ENCODE measurements at regions not wholly inside any gene's neighbourhood (a gene's known extent, or its start where the extent isn't known, plus 50 kb on each side); places are given as distances from the start of the nearest gene placed in this dataset.

- intact Hi-C loops (cut with DNase I): no loop called here
- no peak for DNase-seq
These were observed 115.0 kb upstream of the INPP4B start for GRCh38 chr4:142960867-142961644.

- intact Hi-C loops (cut with DNase I): no loop called here
- DNase-seq: no peak
These were observed 115.8 kb upstream of the INPP4B start for GRCh38 chr4:142961866-142962265.

GRCh38 chr4:142974328-142974727 is 128.2 kb upstream of the INPP4B start:
- intact Hi-C loops (cut with DNase I): no loop called here

GRCh38 chr4:142975618-142976017 is 129.5 kb upstream of the INPP4B start:
- intact Hi-C loops (cut with DNase I): no loop called here
- DNase-seq: no peak

More at GRCh38 chr4:142974328-142974727, 128.2 kb upstream of the INPP4B start:
- DNase-seq: no peak

- intact Hi-C loops (cut with DNase I): no loop called here
- DNase-seq: no peak
These were observed 130.4 kb upstream of the INPP4B start for GRCh38 chr4:142976482-142976881.

GRCh38 chr4:142977182-142977581 is 131.1 kb upstream of the INPP4B start:
- intact Hi-C loops (cut with DNase I): no loop called here
- DNase-seq: no peak

GRCh38 chr4:142983065-142983464 is 137.0 kb upstream of the INPP4B start:
- intact Hi-C loops (cut with DNase I): no loop called here
- DNase-seq: no peak

- no peak for DNase-seq
- intact Hi-C loops (cut with DNase I): no loop called here
These were observed 137.5 kb upstream of the INPP4B start for GRCh38 chr4:142983589-142983988.

- intact Hi-C loops (cut with DNase I): no loop called here
- DNase-seq: no peak
These were observed 138.9 kb upstream of the INPP4B start for GRCh38 chr4:142984871-142985585.

- intact Hi-C loops (cut with DNase I): no loop called here
- DNase-seq: no peak
These were observed 168.5 kb upstream of the USP38 start for GRCh38 chr4:143016171-143016570.

- DNase-seq: no peak
- intact Hi-C loops (cut with DNase I): no loop called here
These were observed 167.5 kb upstream of the USP38 start for GRCh38 chr4:143017210-143017609.

GRCh38 chr4:143019351-143019750 is 165.4 kb upstream of the USP38 start:
- no peak for DNase-seq
- intact Hi-C loops (cut with DNase I): no loop called here

GRCh38 chr4:143021384-143021783 is 163.3 kb upstream of the USP38 start:
- DNase-seq: no peak

GRCh38 chr4:143023239-143023918 is 161.3 kb upstream of the USP38 start:
- no peak for DNase-seq
- intact Hi-C loops (cut with DNase I): loop anchor here (10.0 kb wide), 1 partner anchor 899 kb away; no protein-coding TSS in a partner anchor

More at GRCh38 chr4:143021384-143021783, 163.3 kb upstream of the USP38 start:
- intact Hi-C loops (cut with DNase I): loop anchor here (10.0 kb wide), 1 partner anchor 897 kb away; no protein-coding TSS in a partner anchor

- no peak for DNase-seq
- intact Hi-C loops (cut with DNase I): loop anchor here (10.0 kb wide), 1 partner anchor 900 kb away; no protein-coding TSS in a partner anchor
These were observed 159.5 kb upstream of the USP38 start for GRCh38 chr4:143025081-143025704.

- peak in 1 of 10 donors; percentile 77 for DNase-seq
- intact Hi-C loops (cut with DNase I): loop anchor here (10.0 kb wide), 1 partner anchor 902 kb away; no protein-coding TSS in a partner anchor
These were observed 158.1 kb upstream of the USP38 start for GRCh38 chr4:143026459-143027170.

GRCh38 chr4:143035661-143036060 is 149.1 kb upstream of the USP38 start:
- intact Hi-C loops (cut with DNase I): no loop called here
- DNase-seq: no peak

- DNase-seq: no peak
- intact Hi-C loops (cut with DNase I): no loop called here
These were observed 148.3 kb upstream of the USP38 start for GRCh38 chr4:143036443-143036842.

GRCh38 chr4:143046454-143046853 is 138.3 kb upstream of the USP38 start:
- DNase-seq: peak in 8 of 10 donors; percentile 29 to 95 (median 66)
- intact Hi-C loops (cut with DNase I): no loop called here

GRCh38 chr4:143046906-143047305 is 137.8 kb upstream of the USP38 start:
- peak in 1 of 10 donors; percentile 59 for DNase-seq

More at GRCh38 chr4:143046906-143047305, 137.8 kb upstream of the USP38 start:
- intact Hi-C loops (cut with DNase I): no loop called here

Measured in posterior cingulate gyrus (tissue), 11 donors.